GM12878 (cell line): ENCODE measurements at regions not wholly inside any gene's neighbourhood (a gene's known extent, or its start where the extent isn't known, plus 50 kb on each side); places are given as distances from the start of the nearest gene placed in this dataset.

ENCODE experiments used
- ATAC-seq: fragments of 200-7000 bp; cut with Tn5 transposase; 3 replicates; pipeline ENCODE4 v1.9.1; 2020; ENCODE audit warnings: mild to moderate bottlenecking, moderate library complexity
- BruUV-seq: library from RNA; stranded (reverse); fragments of 400-500 nt; replicated peaks from 2 replicates; lab custom pipeline; 2021; lab: Mats Ljungman, UMichigan
- CTCF ChIA-PET: fragments of 300-600 bp; sonication (Branson Sonifier 250); formaldehyde crosslinking; extraction: SDS; loops from one replicate; lab custom pipeline; 2021; ENCODE audit warnings: inconsistent platforms; lab: Yijun Ruan, JAX
- POLR2A ChIA-PET: fragments of 350-600 bp; formaldehyde crosslinking; extraction: SDS; loops from one replicate; lab custom pipeline; 2021; ENCODE audit warnings: inconsistent platforms; lab: Charles Lee
- RAD21 ChIA-PET: fragments of 300-600 bp; sonication (Branson Sonifier 250); formaldehyde crosslinking; loops from one replicate; lab custom pipeline; 2023; ENCODE audit warnings: antibody characterized with exemption; ENCODE audit not compliant: unreplicated experiment; lab: Charles Lee
- SMC1A ChIA-PET: fragments of 300-600 bp; sonication (Branson Sonifier 250); formaldehyde crosslinking; loops from one replicate; lab custom pipeline; 2023; ENCODE audit not compliant: unreplicated experiment, uncharacterized antibody; lab: Charles Lee
- DNase-seq: peaks from one replicate; pipeline ENCODE4 v3.0.0-alpha.2; 2011; ENCODE audit warnings: low read depth, low spot score
- FAIRE-seq: peaks from 3 replicates; lab custom pipeline; 2011; peaks lifted over from hg19 to GRCh38; lab: Jason Lieb, UNC
- H2AFZ ChIP-seq: 2 replicates; pipeline ENCODE4 v1.6.0; 2011; ENCODE audit warnings: low read depth, low read length, control low read depth; ENCODE audit not compliant: control insufficient read depth
- H3K27ac ChIP-seq: 2 replicates; pipeline ENCODE4 v1.5.1; 2011; ENCODE audit warnings: control low read depth; ENCODE audit not compliant: control insufficient read depth, insufficient read depth
- H3K27me3 ChIP-seq, 2 experiments: replicated peaks in 1 of 2; 2 replicates each; pipeline versions ENCODE4 v1.6.0 to v1.6.1; 2011; ENCODE audit warnings: low read length in 1 of 2; ENCODE audit not compliant: control insufficient read depth in 2 of 2, insufficient read depth in 2 of 2
- H3K36me3 ChIP-seq, 2 experiments: 2 replicates each; pipeline ENCODE4 v1.5.1; 2011; ENCODE audit warnings: low read length in 1 of 2; ENCODE audit not compliant: control insufficient read depth in 2 of 2, insufficient read depth in 2 of 2
- H3K4me1 ChIP-seq: 2 replicates; pipeline ENCODE4 v1.6.1; 2011; ENCODE audit warnings: mild to moderate bottlenecking, low read length, moderate library complexity, mixed read lengths; ENCODE audit not compliant: control insufficient read depth, insufficient read depth
- H3K4me2 ChIP-seq: 2 replicates; pipeline ENCODE4 v1.6.0; 2011; ENCODE audit warnings: control low read depth; ENCODE audit not compliant: control insufficient read depth, insufficient read depth
- H3K4me3 ChIP-seq: fragments of 200-600 bp; sonication (generic); 2 replicates; pipeline ENCODE4 v1.5.1; 2016
- H3K79me2 ChIP-seq: 2 replicates; pipeline ENCODE4 v1.6.0; 2011; ENCODE audit warnings: low read length; ENCODE audit not compliant: control insufficient read depth, insufficient read depth
- H3K9ac ChIP-seq: 2 replicates; pipeline ENCODE4 v1.8.0; 2011; ENCODE audit warnings: low read length, control low read depth, mixed read lengths; ENCODE audit not compliant: control insufficient read depth, insufficient read depth
- H3K9me3 ChIP-seq: replicated peaks from 3 replicates; pipeline ENCODE4 v1.5.1; 2011; ENCODE audit warnings: mild to moderate bottlenecking, low read length; ENCODE audit not compliant: control insufficient read depth, insufficient read depth
- H4K20me1 ChIP-seq: 2 replicates; pipeline ENCODE4 v1.6.0; 2011; ENCODE audit not compliant: control insufficient read depth, insufficient read depth
- BACH1 ChIP-seq: fragments of 450-650 bp; IDR thresholded peaks from 2 replicates; pipeline ENCODE4 v1.6.1; 2017; ENCODE audit warnings: mild to moderate bottlenecking, borderline replicate concordance
- ETV6 ChIP-seq, 2 experiments: fragments of 450-650 bp in 1 of 2; IDR thresholded peaks in 1 of 2; conservative IDR thresholded peaks in 1 of 2; 2 replicates each; pipeline ENCODE4 v1.6.1; 2014; ENCODE audit warnings: antibody characterized with exemption in 1 of 2, borderline replicate concordance in 1 of 2, low read depth in 1 of 2, mild to moderate bottlenecking in 1 of 2, moderate library complexity in 1 of 2
- KAT2A ChIP-seq: conservative IDR thresholded peaks from 2 replicates; pipeline ENCODE4 v1.6.1; 2011; ENCODE audit warnings: low read depth, low read length; ENCODE audit not compliant: control insufficient read depth
- MYB ChIP-seq: fragments of 150-350 bp; IDR thresholded peaks from 2 replicates; pipeline ENCODE4 v1.6.1; 2014; ENCODE audit warnings: mild to moderate bottlenecking, low read depth, low read length, borderline replicate concordance
- NFYA ChIP-seq: IDR thresholded peaks from 2 replicates; pipeline ENCODE4 v1.6.1; 2011; ENCODE audit warnings: low read depth, mild to moderate bottlenecking, low read length, improper control_type of control experiment, borderline replicate concordance
- PAX5 ChIP-seq: IDR thresholded peaks from 2 replicates; pipeline ENCODE4 v1.6.1; 2011; ENCODE audit warnings: low read depth, low read length, borderline replicate concordance
- POU2F2 ChIP-seq: IDR thresholded peaks from 3 replicates; pipeline ENCODE4 v1.6.1; 2011; ENCODE audit warnings: low read depth, mild to moderate bottlenecking, low read length, borderline replicate concordance
- RB1 ChIP-seq: fragments of 450-650 bp; formaldehyde crosslinking; IDR thresholded peaks from 2 replicates; pipeline ENCODE4 v1.6.1; 2017; ENCODE audit warnings: mild to moderate bottlenecking, borderline replicate concordance
- SKIL ChIP-seq: fragments of 450-650 bp; IDR thresholded peaks from 2 replicates; pipeline ENCODE4 v1.6.1; 2017; ENCODE audit warnings: mild to moderate bottlenecking, low read depth, inconsistent platforms; ENCODE audit not compliant: poor library complexity, severe bottlenecking
- SMAD5 ChIP-seq: IDR thresholded peaks from 2 replicates; pipeline ENCODE4 v1.6.1; 2016; ENCODE audit warnings: antibody characterized with exemption, low read depth
- SP1 ChIP-seq: IDR thresholded peaks from one replicate; pipeline ENCODE4 v1.6.1; 2011; ENCODE audit warnings: low read depth, low read length
- TBL1XR1 ChIP-seq: IDR thresholded peaks from 2 replicates; pipeline ENCODE4 v1.6.1; 2012; ENCODE audit warnings: low read depth, low read length, improper control_type of control experiment
- USF2 ChIP-seq: IDR thresholded peaks from 2 replicates; pipeline ENCODE4 v1.6.1; 2011; ENCODE audit warnings: low read depth, low read length, improper control_type of control experiment, borderline replicate concordance
- ZNF217 ChIP-seq: fragments of 450-650 bp; IDR thresholded peaks from 2 replicates; pipeline ENCODE4 v1.6.1; 2017; ENCODE audit warnings: antibody characterized with exemption, mild to moderate bottlenecking
- WGBS: methylation state at CpG from one replicate; pipeline ENCODE4 v1.1.6; 2016; ENCODE audit warnings: low lambda C conversion rate; ENCODE audit not compliant: insufficient replicate concordance, insufficient coverage; ENCODE audit errors: missing lambda C conversion rate; 5-methylcytosine and 5-hydroxymethylcytosine counted together
- in situ Hi-C: fragments of 300-500 bp; cut with MboI; formaldehyde crosslinking; loops from 9 replicates; pipeline ENCODE4 v1.14.3; 2018; ENCODE audit warnings: mixed read lengths
- intact Hi-C: fragments of 100-400 bp; cut with micrococcal nuclease; formaldehyde crosslinking; loops from one replicate; pipeline ENCODE4 v1.14.2; 2022; ENCODE audit not compliant: unreplicated experiment

- Histone ChIP-seq H3K36me3 (no peaks in the 10 kb centered on the region), H3K4me1 (no peaks in the 10 kb centered on the region; the same call in 1 of the 2 replicates), H3K27me3 (no peaks in the 10 kb centered on the region; a peak in 1 of 4 replicates), H3K27ac (no peak overlapping the region), H3K9me3 (no peaks in the 10 kb centered on the region), H3K9ac (no peak overlapping the region), H3K4me3 (no peak overlapping the region), H2AFZ (no peak overlapping the region), H4K20me1 (no peaks in the 10 kb centered on the region), H3K4me2 (no peak overlapping the region), H3K79me2 (no peaks in the 10 kb centered on the region)
- in situ Hi-C loops (no loop called here), intact Hi-C loops (no loop called here)
- DNase-seq (no peak), ATAC-seq (no peak), FAIRE-seq (no peak)
- ChIA-PET CTCF (no interaction called here), RAD21 (interaction anchor here (0.6 kb wide), 1 partner anchor 258 kb away, joined by 3 read pairs; no protein-coding TSS in a partner anchor), POLR2A (no interaction called here), SMC1A (no interaction called here)
- TF ChIP-seq POU2F2: no peak
- 67% methylated on average over 3 of the region's 3 CpGs for WGBS
- no TSS peak for BruUV-seq
Observed at GRCh38 chr1:38431535-38432376, 385.2 kb upstream of the POU3F1 start.

- Histone ChIP-seq H3K79me2 (no peaks in the 10 kb centered on the region), H3K9ac (no peak overlapping the region), H3K27ac (no peak overlapping the region), H3K9me3 (no peaks in the 10 kb centered on the region), H3K4me3 (no peak overlapping the region), H3K4me2 (no peak overlapping the region), H3K4me1 (no peaks in the 10 kb centered on the region)
- in situ Hi-C loops (no loop called here), intact Hi-C loops (no loop called here)
- BruUV-seq: no TSS peak
- ChIA-PET POLR2A (no interaction called here), SMC1A (no interaction called here)
- no peak for FAIRE-seq
- no peak for ATAC-seq
- no peak for DNase-seq
- TF ChIP-seq RB1 (no peak), POU2F2 (no peak), BACH1 (no peak), PAX5 (no peak), USF2 (no peak), NFYA (no peak), ETV6 (conservative IDR thresholded peaks at IDR 0.05 in 1 of 2, IDR thresholded peaks at IDR 0.05 in 1 of 2; ENCODE audit: borderline replicate concordance in 1 of 2, low read depth in 1 of 2) (no peak), SP1 (no peak), TBL1XR1 (no peak), SKIL (no peak), KAT2A (no peak), ZNF217 (no peak), SMAD5 (no peak), MYB (no peak)
- TF ChIP-seq, all 136 proteins: peak for 0
- no peaks in the 10 kb centered on the region for H3K36me3 ChIP-seq
- ChIA-PET RAD21 (no interaction called here), CTCF (no interaction called here)
- no peaks in the 10 kb centered on the region; a peak in 1 of 4 replicates for H3K27me3 ChIP-seq
- H2AFZ ChIP-seq: no peak overlapping the region
- H4K20me1 ChIP-seq: no peaks in the 10 kb centered on the region
Observed at GRCh38 chr1:38430949-38431348, 384.4 kb upstream of the POU3F1 start.
